Smooth muscle cell (in vitro differentiated cells): ENCODE measurements at regions not wholly inside any gene's neighbourhood (a gene's known extent, or its start where the extent isn't known, plus 50 kb on each side); places are given as distances from the start of the nearest gene placed in this dataset.

ENCODE experiments used
- DNase-seq: peaks from one replicate; lab custom pipeline; 2025; ENCODE audit not compliant: unreplicated experiment; lab: John Stamatoyannopoulos, UW
- H2AFZ ChIP-seq: fragments of 200-600 bp; sonication (generic); 2 replicates; pipeline ENCODE4 v1.6.0; 2016; ENCODE audit warnings: antibody characterized with exemption, low read depth, mild to moderate bottlenecking
- H3F3A ChIP-seq: fragments of 200-600 bp; sonication (generic); 2 replicates; pipeline ENCODE4 v1.6.0; 2017; ENCODE audit warnings: antibody characterized with exemption, low read depth
- H3K27ac ChIP-seq: fragments of 200-600 bp; sonication (generic); 2 replicates; pipeline ENCODE4 v1.5.1; 2016; ENCODE audit warnings: low read depth, mild to moderate bottlenecking
- H3K27me3 ChIP-seq: fragments of 200-600 bp; sonication (generic); 2 replicates; pipeline ENCODE4 v1.6.1; 2016; ENCODE audit warnings: low read depth, mild to moderate bottlenecking
- H3K36me3 ChIP-seq: fragments of 200-600 bp; sonication (generic); 2 replicates; pipeline ENCODE4 v1.5.1; 2016; ENCODE audit warnings: low read depth
- H3K4me1 ChIP-seq: fragments of 200-600 bp; sonication (generic); 2 replicates; pipeline ENCODE4 v1.5.1; 2016; ENCODE audit warnings: low read depth
- H3K4me2 ChIP-seq: fragments of 200-600 bp; sonication (generic); 2 replicates; pipeline ENCODE4 v1.6.0; 2016; ENCODE audit warnings: mild to moderate bottlenecking
- H3K4me3 ChIP-seq: fragments of 200-600 bp; sonication (generic); 2 replicates; pipeline ENCODE4 v1.5.1; 2016; ENCODE audit warnings: mild to moderate bottlenecking
- H3K79me2 ChIP-seq: fragments of 200-600 bp; sonication (generic); 2 replicates; pipeline ENCODE4 v1.6.0; 2016; ENCODE audit warnings: low read depth, mild to moderate bottlenecking
- H3K9ac ChIP-seq: fragments of 200-600 bp; sonication (generic); 2 replicates; pipeline ENCODE4 v1.6.0; 2016; ENCODE audit warnings: low read depth
- H3K9me3 ChIP-seq: fragments of 200-600 bp; sonication (generic); replicated peaks from 2 replicates; pipeline ENCODE4 v1.5.1; 2016; ENCODE audit warnings: low read depth
- H4K20me1 ChIP-seq: fragments of 200-600 bp; sonication (generic); 2 replicates; pipeline ENCODE4 v1.6.0; 2016; ENCODE audit warnings: low read depth
- WGBS: methylation state at CpG from one replicate; pipeline ENCODE4 v1.1.7; 2016; ENCODE audit warnings: low lambda C conversion rate; 5-methylcytosine and 5-hydroxymethylcytosine counted together
- TF ChIP-seq, protein P1 (sequence below): fragments of 200-600 bp; sonication (generic); IDR thresholded peaks from 2 replicates; pipeline ENCODE4 v1.5.1; 2017; ENCODE audit warnings: borderline replicate concordance, mild to moderate bottlenecking, antibody characterized with exemption; ENCODE audit not compliant: insufficient read depth, poor library complexity, severe bottlenecking

DNA sequence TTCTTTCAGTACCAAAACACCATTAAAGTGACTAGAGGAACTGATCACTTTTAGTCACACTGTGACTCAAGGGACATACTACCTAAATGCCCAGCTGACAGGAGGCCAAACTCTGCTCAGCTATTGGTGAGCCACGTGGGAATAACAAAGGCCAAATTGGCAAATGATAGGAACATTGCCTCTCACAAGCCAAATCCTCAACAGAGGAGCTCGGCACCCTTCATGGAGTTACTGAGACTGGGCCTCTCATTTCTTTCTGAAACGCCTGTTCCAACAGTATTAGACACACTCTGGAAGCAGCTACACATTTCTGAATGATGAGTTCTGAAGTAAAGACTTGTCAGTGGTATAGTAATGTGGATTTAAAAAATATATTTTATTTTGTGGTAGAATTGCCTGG, 166.0 kb upstream of the COL8A1 start:
- H3K4me3 ChIP-seq, result no peak overlapping the region

DNA sequence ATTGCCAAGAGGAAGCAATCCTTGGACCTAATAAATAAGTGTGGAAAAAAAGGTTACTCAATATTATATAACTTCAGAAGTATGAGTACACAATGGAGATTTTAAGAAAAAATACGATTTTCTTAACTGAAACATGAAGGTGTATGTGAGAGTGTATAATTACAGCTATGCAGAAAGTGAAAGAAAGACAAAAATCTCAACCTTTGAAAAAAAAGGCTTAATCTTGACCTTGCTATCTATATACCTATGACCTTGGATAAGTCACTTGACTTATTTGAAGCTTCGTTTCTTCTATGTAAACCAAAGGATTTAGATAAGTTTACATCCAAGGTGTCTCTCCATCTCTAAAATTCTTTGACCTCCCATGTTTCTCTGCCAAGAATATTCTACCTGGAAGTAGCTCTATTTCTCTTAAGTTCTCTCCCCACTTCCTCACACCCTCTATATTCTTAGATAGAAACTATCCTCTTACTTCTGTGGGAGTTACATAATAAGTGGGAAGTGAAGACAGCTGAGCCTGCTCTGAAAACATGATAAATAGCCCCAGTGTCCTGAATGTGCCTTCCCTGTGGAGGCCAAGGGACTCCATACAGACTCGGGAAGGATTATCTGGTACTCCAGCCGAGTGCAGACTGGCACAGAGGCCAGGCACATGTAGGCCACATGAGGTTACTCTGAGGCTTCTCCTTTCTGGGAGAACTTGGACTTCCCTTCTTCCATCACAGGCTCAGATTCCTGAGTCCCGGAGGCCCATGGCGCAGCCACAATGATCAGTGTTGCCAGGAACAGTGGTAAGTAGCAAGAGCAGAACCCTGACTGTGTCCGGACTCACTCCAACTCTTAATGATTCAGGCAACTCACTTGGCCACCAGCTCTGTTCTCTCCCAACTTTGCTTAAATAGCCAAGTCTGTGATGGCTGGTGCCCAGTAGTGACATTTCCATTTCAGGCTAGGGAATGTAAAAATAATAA, 166.8 kb upstream of the COL8A1 start:
- WGBS, result 92% methylated on average over 7 of the region's 7 CpGs
- H4K20me1 ChIP-seq, result no peaks in the 10 kb centered on the region
- no peaks in the 10 kb centered on the region for H3F3A ChIP-seq
- H3K4me3 ChIP-seq, result no peak overlapping the region
- H3K4me2 ChIP-seq, result no peak overlapping the region
- H3K79me2 ChIP-seq, result no peaks in the 10 kb centered on the region
- H3K9ac ChIP-seq, result no peak overlapping the region
- no peaks in the 10 kb centered on the region for H3K4me1 ChIP-seq
- no peaks in the 10 kb centered on the region for H3K36me3 ChIP-seq
- H2AFZ ChIP-seq, result no peak overlapping the region
- TF ChIP-seq, protein P1, sequence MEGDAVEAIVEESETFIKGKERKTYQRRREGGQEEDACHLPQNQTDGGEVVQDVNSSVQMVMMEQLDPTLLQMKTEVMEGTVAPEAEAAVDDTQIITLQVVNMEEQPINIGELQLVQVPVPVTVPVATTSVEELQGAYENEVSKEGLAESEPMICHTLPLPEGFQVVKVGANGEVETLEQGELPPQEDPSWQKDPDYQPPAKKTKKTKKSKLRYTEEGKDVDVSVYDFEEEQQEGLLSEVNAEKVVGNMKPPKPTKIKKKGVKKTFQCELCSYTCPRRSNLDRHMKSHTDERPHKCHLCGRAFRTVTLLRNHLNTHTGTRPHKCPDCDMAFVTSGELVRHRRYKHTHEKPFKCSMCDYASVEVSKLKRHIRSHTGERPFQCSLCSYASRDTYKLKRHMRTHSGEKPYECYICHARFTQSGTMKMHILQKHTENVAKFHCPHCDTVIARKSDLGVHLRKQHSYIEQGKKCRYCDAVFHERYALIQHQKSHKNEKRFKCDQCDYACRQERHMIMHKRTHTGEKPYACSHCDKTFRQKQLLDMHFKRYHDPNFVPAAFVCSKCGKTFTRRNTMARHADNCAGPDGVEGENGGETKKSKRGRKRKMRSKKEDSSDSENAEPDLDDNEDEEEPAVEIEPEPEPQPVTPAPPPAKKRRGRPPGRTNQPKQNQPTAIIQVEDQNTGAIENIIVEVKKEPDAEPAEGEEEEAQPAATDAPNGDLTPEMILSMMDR, result no peak
- H3K9me3 ChIP-seq, result no peaks in the 10 kb centered on the region
- no peak for DNase-seq
- no peak overlapping the region for H3K27ac ChIP-seq
- no peaks in the 10 kb centered on the region for H3K27me3 ChIP-seq

More for the DNA sequence above, 166.0 kb upstream of the COL8A1 start:
- Histone ChIP-seq H3K9me3 (peaks cover 5% of the 10 kb centered on the region), H3K79me2 (no peaks in the 10 kb centered on the region), H4K20me1 (no peaks in the 10 kb centered on the region), H3F3A (no peaks in the 10 kb centered on the region), H3K27me3 (no peaks in the 10 kb centered on the region), H3K9ac (no peak overlapping the region), H3K4me2 (no peak overlapping the region), H3K36me3 (no peaks in the 10 kb centered on the region), H3K4me1 (no peaks in the 10 kb centered on the region), H3K27ac (no peak overlapping the region), H2AFZ (no peak overlapping the region)
- DNase-seq, result no peak
- 83% methylated on average over 3 of the region's 3 CpGs for WGBS
- TF ChIP-seq, protein P1, result no peak

DNA sequence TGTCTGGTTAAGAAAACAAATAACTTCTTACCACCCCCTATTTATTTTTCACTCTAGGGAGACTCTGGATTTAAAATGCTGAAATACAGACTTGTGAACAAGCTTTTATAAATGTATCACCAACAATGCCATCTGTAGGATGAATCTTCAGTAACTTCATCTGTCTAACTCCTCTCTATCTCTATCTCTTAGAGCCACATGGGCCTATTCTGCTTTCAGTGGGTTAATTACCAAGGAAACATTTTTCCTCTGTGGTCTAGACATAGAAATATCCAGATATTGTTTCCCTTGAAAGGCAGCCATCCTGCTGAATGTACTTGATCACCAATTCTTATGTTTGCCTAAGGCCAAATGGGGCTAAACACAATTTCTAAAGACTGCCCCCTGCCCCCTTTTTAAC, 167.6 kb upstream of the COL8A1 start:
- no peak overlapping the region for H3K4me2 ChIP-seq
- no peaks in the 10 kb centered on the region for H3F3A ChIP-seq
- H3K27me3 ChIP-seq, result no peaks in the 10 kb centered on the region
- no peak overlapping the region for H3K9ac ChIP-seq
- H3K4me3 ChIP-seq, result no peak overlapping the region
- H3K79me2 ChIP-seq, result no peaks in the 10 kb centered on the region
- H3K36me3 ChIP-seq, result no peaks in the 10 kb centered on the region
- no peaks in the 10 kb centered on the region for H3K4me1 ChIP-seq
- no peaks in the 10 kb centered on the region for H3K9me3 ChIP-seq
- no peak for DNase-seq
- no peaks in the 10 kb centered on the region for H4K20me1 ChIP-seq
- H3K27ac ChIP-seq, result no peak overlapping the region
- TF ChIP-seq, protein P1, result no peak
- no peak overlapping the region for H2AFZ ChIP-seq

DNA sequence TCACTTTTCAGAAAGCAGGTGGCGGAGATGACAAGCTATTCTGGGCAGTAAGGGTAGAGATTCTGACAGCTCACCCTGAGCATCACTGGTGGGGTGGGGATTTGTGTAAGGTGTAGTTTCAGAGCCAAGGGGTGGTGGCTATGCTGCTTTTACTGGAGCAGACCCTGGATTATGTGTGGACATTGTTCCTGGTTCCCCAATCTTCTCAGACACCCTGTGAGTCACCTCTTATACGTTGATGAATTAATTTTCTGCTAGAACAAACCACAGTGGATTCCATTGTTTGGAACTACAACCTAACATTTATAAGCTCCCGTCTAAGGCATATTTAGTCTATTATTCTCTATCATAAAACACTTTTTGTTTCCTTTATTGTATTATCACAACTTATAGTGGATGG, 169.5 kb upstream of the COL8A1 start:
- H3K9me3 ChIP-seq, result no peaks in the 10 kb centered on the region
- H3K79me2 ChIP-seq, result no peaks in the 10 kb centered on the region
- no peaks in the 10 kb centered on the region for H3K4me1 ChIP-seq
- DNase-seq, result no peak
- TF ChIP-seq, protein P1, result no peak
- no peak overlapping the region for H2AFZ ChIP-seq
- H3K27me3 ChIP-seq, result no peaks in the 10 kb centered on the region
- no peak overlapping the region for H3K9ac ChIP-seq
- H3K4me2 ChIP-seq, result no peak overlapping the region
- 83% methylated on average over 3 of the region's 3 CpGs for WGBS
- no peaks in the 10 kb centered on the region for H3K36me3 ChIP-seq
- H3K4me3 ChIP-seq, result no peak overlapping the region
- H3K27ac ChIP-seq, result no peak overlapping the region
- no peaks in the 10 kb centered on the region for H3F3A ChIP-seq
- no peaks in the 10 kb centered on the region for H4K20me1 ChIP-seq
